Bronchial epithelial cell (primary cell): ENCODE measurements at regions not wholly inside any gene's neighbourhood (a gene's known extent, or its start where the extent isn't known, plus 50 kb on each side); places are given as distances from the start of the nearest gene placed in this dataset.

ENCODE experiments used
- DNase-seq: peaks from one replicate; pipeline ENCODE4 v3.0.0-alpha.2; 2010; ENCODE audit warnings: low read depth
- FAIRE-seq: peaks from 2 replicates; lab custom pipeline; 2011; peaks lifted over from hg19 to GRCh38; lab: Jason Lieb, UNC
- H3K27me3 ChIP-seq: 2 replicates; pipeline ENCODE4 v1.5.1; 2011; ENCODE audit warnings: low read length; ENCODE audit not compliant: control insufficient read depth, insufficient read depth
- H3K36me3 ChIP-seq: 2 replicates; pipeline ENCODE4 v1.5.1; 2011; ENCODE audit warnings: low read length; ENCODE audit not compliant: control insufficient read depth, insufficient read depth
- H3K4me3 ChIP-seq: 2 replicates; pipeline ENCODE4 v1.5.1; 2011; ENCODE audit warnings: mild to moderate bottlenecking, low read depth, low read length, control low read depth
- CTCF ChIP-seq: IDR thresholded peaks from 2 replicates; pipeline ENCODE4 v1.5.1; 2011; ENCODE audit warnings: mild to moderate bottlenecking, moderate library complexity, low read length, control low read depth, inconsistent platforms; ENCODE audit not compliant: insufficient read depth, severe bottlenecking

- no peaks in the 10 kb centered on the region for H3K27me3 ChIP-seq
- FAIRE-seq (no peak), DNase-seq (peak; percentile 81)
- H3K4me3 ChIP-seq: no peak overlapping the region
- TF ChIP-seq CTCF: no peak
- H3K36me3 ChIP-seq: no peaks in the 10 kb centered on the region
Observed at GRCh38 chr2:180625006-180625844, 355.2 kb upstream of the UBE2E3 start.

GRCh38 chr2:180621941-180622918 is 358.2 kb upstream of the UBE2E3 start:
- no peaks in the 10 kb centered on the region for H3K27me3 ChIP-seq
- peak; percentile 49 for DNase-seq
- no peak for FAIRE-seq
- TF ChIP-seq CTCF: no peak
- H3K4me3 ChIP-seq: no peak overlapping the region
- H3K36me3 ChIP-seq: no peaks in the 10 kb centered on the region

GRCh38 chr2:180621366-180621765 is 359.0 kb upstream of the UBE2E3 start:
- no peak for FAIRE-seq
- no peak overlapping the region for H3K4me3 ChIP-seq
- no peaks in the 10 kb centered on the region for H3K27me3 ChIP-seq
- TF ChIP-seq CTCF: no peak
- H3K36me3 ChIP-seq: no peaks in the 10 kb centered on the region
- no peak for DNase-seq

GRCh38 chr2:180618570-180618969 is 361.8 kb upstream of the UBE2E3 start:
- TF ChIP-seq CTCF: no peak
- no peaks in the 10 kb centered on the region for H3K36me3 ChIP-seq
- FAIRE-seq (no peak), DNase-seq (no peak)
- no peak overlapping the region for H3K4me3 ChIP-seq
- no peaks in the 10 kb centered on the region for H3K27me3 ChIP-seq

GRCh38 chr2:180614776-180615175 is 365.6 kb upstream of the UBE2E3 start:
- FAIRE-seq: no peak
- DNase-seq: no peak
- Histone ChIP-seq H3K27me3 (no peaks in the 10 kb centered on the region), H3K4me3 (no peak overlapping the region), H3K36me3 (no peaks in the 10 kb centered on the region)
- TF ChIP-seq CTCF: no peak
